WTC11 (cell line): ENCODE measurements at regions not wholly inside any gene's neighbourhood (a gene's known extent, or its start where the extent isn't known, plus 50 kb on each side); places are given as distances from the start of the nearest gene placed in this dataset.

Experiments
- ATAC-seq: fragments of 200-7000 bp; cut with Tn5 transposase; 2 replicates; pipeline ENCODE4 v1.10.0; 2021; ENCODE audit warnings: mild to moderate bottlenecking, moderate library complexity
- CTCF ChIA-PET: fragments of 300-600 bp; sonication (Branson Sonifier 250); formaldehyde crosslinking; loops from one replicate; lab custom pipeline; 2021; ENCODE audit warnings: antibody characterized with exemption; lab: Charles Lee
- POLR2A ChIA-PET: fragments of 350-600 bp; sonication (Branson Sonifier 250); formaldehyde crosslinking; loops from one replicate; lab custom pipeline; 2021; ENCODE audit warnings: antibody characterized with exemption; lab: Charles Lee
- DNase-seq: peaks from one replicate; pipeline ENCODE4 v3.0.0; 2021; ENCODE audit warnings: low spot score
- H3K27ac Mint-ChIP-seq: 2 replicates; pipeline ENCODE4 v1.8.0; 2021; ENCODE audit warnings: mixed read lengths
- H3K27me3 Mint-ChIP-seq: 2 replicates; pipeline ENCODE4 v1.8.0; 2021; ENCODE audit warnings: low read depth, mild to moderate bottlenecking, moderate library complexity, mixed read lengths
- H3K36me3 Mint-ChIP-seq: 2 replicates; pipeline ENCODE4 v1.8.0; 2021; ENCODE audit warnings: mixed read lengths
- H3K4me1 Mint-ChIP-seq: 2 replicates; pipeline ENCODE4 v1.8.0; 2022; ENCODE audit warnings: mixed read lengths
- H3K4me3 Mint-ChIP-seq: 2 replicates; pipeline ENCODE4 v1.8.0; 2021; ENCODE audit warnings: mild to moderate bottlenecking, moderate library complexity, mixed read lengths
- H3K9me3 Mint-ChIP-seq: 2 replicates; pipeline ENCODE4 v1.8.0; 2021; ENCODE audit warnings: mixed read lengths
- AR ChIP-seq: fragments of 250-450 bp; sonication (Bioruptor Pico); IDR thresholded peaks from 2 replicates; pipeline ENCODE4 v1.9.0; 2021; ENCODE audit warnings: mild to moderate bottlenecking
- ATF3 ChIP-seq: sonication (generic); formaldehyde crosslinking; conservative IDR thresholded peaks from 2 replicates; pipeline ENCODE4 v1.8.1; 2022; ENCODE audit warnings: mild to moderate bottlenecking, missing genetic modification reagents
- CREM ChIP-seq: sonication (generic); formaldehyde crosslinking; IDR thresholded peaks from 2 replicates; pipeline ENCODE4 v1.8.1; 2022; ENCODE audit warnings: mild to moderate bottlenecking, missing genetic modification reagents, moderate library complexity
- E2F5 ChIP-seq: sonication (generic); formaldehyde crosslinking; IDR thresholded peaks from 2 replicates; pipeline ENCODE4 v1.8.1; 2022; ENCODE audit warnings: mild to moderate bottlenecking, moderate library complexity, missing genetic modification reagents
- ETV6 ChIP-seq: sonication (generic); formaldehyde crosslinking; IDR thresholded peaks from 2 replicates; pipeline ENCODE4 v1.8.1; 2022; ENCODE audit warnings: mild to moderate bottlenecking, missing genetic modification reagents
- GABPB1 ChIP-seq: sonication (generic); formaldehyde crosslinking; IDR thresholded peaks from 2 replicates; pipeline ENCODE4 v1.8.1; 2023; ENCODE audit warnings: mild to moderate bottlenecking, missing genetic modification reagents
- GRHL2 ChIP-seq: fragments of 250-450 bp; sonication (Bioruptor Pico); IDR thresholded peaks from 2 replicates; pipeline ENCODE4 v1.8.0; 2022; ENCODE audit warnings: mild to moderate bottlenecking, moderate library complexity; ENCODE audit not compliant: insufficient replicate concordance, severe bottlenecking
- HMGA2 ChIP-seq: fragments of 250-450 bp; sonication (Bioruptor Pico); IDR thresholded peaks from 2 replicates; pipeline ENCODE4 v1.4.0; 2021; ENCODE audit warnings: mild to moderate bottlenecking, moderate library complexity
- MXD4 ChIP-seq: fragments of 250-450 bp; sonication (Bioruptor Pico); IDR thresholded peaks from 2 replicates; pipeline ENCODE4 v1.8.0; 2021; ENCODE audit warnings: mild to moderate bottlenecking, moderate library complexity, borderline replicate concordance
- NFE2L1 ChIP-seq: sonication (generic); formaldehyde crosslinking; IDR thresholded peaks from 2 replicates; pipeline ENCODE4 v1.8.1; 2023; ENCODE audit warnings: missing genetic modification reagents
- NFYB ChIP-seq: sonication (generic); formaldehyde crosslinking; conservative IDR thresholded peaks from 2 replicates; pipeline ENCODE4 v1.8.0; 2022; ENCODE audit warnings: low read depth, missing genetic modification reagents
- NR1H2 ChIP-seq: sonication (generic); formaldehyde crosslinking; IDR thresholded peaks from 2 replicates; pipeline ENCODE4 v1.9.0; 2021; ENCODE audit warnings: mild to moderate bottlenecking, moderate library complexity, missing genetic modification reagents
- NR2C2 ChIP-seq: sonication (generic); formaldehyde crosslinking; IDR thresholded peaks from 2 replicates; pipeline ENCODE4 v1.8.0; 2022; ENCODE audit warnings: mild to moderate bottlenecking, missing genetic modification reagents
- RORB ChIP-seq: fragments of 250-450 bp; sonication (Bioruptor Pico); IDR thresholded peaks from 2 replicates; pipeline ENCODE4 v1.9.0; 2021; ENCODE audit warnings: mild to moderate bottlenecking
- ZMAT4 ChIP-seq: fragments of 250-450 bp; sonication (Bioruptor Pico); IDR thresholded peaks from 2 replicates; pipeline ENCODE4 v1.9.0; 2021; ENCODE audit warnings: mild to moderate bottlenecking
- ZNF232 ChIP-seq: sonication (generic); formaldehyde crosslinking; IDR thresholded peaks from 2 replicates; pipeline ENCODE4 v1.8.0; 2022; ENCODE audit warnings: mild to moderate bottlenecking, missing genetic modification reagents
- ZNF396 ChIP-seq: fragments of 250-450 bp; sonication (Bioruptor Pico); IDR thresholded peaks from 2 replicates; pipeline ENCODE4 v1.8.0; 2021; ENCODE audit warnings: mild to moderate bottlenecking, moderate library complexity, borderline replicate concordance
- ZNF532 ChIP-seq: fragments of 250-450 bp; sonication (Bioruptor Pico); IDR thresholded peaks from 2 replicates; pipeline ENCODE4 v1.9.0; 2021; ENCODE audit warnings: mild to moderate bottlenecking, borderline replicate concordance
- TF ChIP-seq, protein P1 (sequence below): fragments of 250-450 bp; sonication (Bioruptor Pico); IDR thresholded peaks from 2 replicates; pipeline ENCODE4 v1.9.0; 2021; ENCODE audit warnings: moderate library complexity, mild to moderate bottlenecking, inconsistent platforms, borderline replicate concordance
- TF ChIP-seq, protein P2 (sequence below): sonication (generic); formaldehyde crosslinking; IDR thresholded peaks from 2 replicates; pipeline ENCODE4 v1.8.1; 2022; ENCODE audit warnings: missing genetic modification reagents, borderline replicate concordance
- TF ChIP-seq, protein P3 (sequence below): sonication (generic); formaldehyde crosslinking; IDR thresholded peaks from 2 replicates; pipeline ENCODE4 v1.8.0; 2022; ENCODE audit warnings: mild to moderate bottlenecking, missing genetic modification reagents
- TF ChIP-seq, protein P4 (sequence below): fragments of 200-600 bp; IDR thresholded peaks from 2 replicates; pipeline ENCODE4 v1.8.0; 2022; ENCODE audit warnings: antibody characterized with exemption

DNA sequence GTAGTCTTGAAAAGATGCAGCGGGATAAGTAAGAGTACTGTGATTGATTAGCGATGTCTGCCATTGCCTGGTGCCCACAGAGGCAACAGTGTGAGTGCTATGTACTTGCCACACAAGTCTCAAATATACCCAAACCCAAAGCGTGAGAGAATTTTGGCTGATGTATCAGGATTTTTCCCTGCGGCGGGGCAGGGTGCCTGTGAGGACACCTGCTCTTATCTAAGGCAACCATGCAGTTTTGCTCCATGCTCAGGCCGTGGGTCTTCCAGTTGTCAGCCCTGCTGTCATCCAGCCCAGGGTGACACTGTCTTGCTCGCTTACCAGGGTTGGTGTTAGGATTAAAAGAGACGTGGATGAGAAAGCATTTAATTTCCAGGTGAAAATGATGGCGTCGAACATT lies 202.7 kb downstream of the PTPRU start (continued):
- TF ChIP-seq ZNF396 (CRISPR knock-in tag): no peak

DNA sequence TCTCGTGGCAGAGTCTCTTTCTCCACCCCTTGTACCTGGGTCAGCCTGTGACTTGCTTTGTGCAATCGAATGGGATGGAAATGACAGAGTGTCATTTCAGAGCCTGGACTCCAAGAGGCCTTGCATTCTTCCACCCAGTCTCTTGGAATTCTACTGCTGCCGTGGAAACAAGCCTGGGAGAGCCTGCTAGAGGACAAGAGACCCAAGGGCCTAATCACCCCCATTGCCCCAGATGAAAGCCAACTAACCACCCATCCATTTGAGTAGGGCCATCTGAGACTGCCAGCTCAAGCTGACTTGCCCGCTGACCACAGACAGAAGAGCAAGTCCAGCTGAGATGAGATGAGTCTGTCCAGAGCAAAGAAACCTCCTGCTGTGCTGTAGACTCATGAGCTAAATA lies 201.6 kb downstream of the PTPRU start:
- POLR2A ChIA-PET: no interaction called here
- no peak overlapping the region for H3K4me3 Mint-ChIP-seq
- TF ChIP-seq, protein P1, sequence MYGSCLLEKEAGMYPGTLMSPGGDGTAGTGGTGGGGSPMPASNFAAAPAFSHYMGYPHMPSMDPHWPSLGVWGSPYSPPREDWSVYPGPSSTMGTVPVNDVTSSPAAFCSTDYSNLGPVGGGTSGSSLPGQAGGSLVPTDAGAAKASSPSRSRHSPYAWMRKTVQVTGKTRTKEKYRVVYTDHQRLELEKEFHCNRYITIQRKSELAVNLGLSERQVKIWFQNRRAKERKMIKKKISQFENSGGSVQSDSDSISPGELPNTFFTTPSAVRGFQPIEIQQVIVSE: no peak
- TF ChIP-seq NFYB: no peak
- TF ChIP-seq NR1H2: no peak
- TF ChIP-seq, protein P2, sequence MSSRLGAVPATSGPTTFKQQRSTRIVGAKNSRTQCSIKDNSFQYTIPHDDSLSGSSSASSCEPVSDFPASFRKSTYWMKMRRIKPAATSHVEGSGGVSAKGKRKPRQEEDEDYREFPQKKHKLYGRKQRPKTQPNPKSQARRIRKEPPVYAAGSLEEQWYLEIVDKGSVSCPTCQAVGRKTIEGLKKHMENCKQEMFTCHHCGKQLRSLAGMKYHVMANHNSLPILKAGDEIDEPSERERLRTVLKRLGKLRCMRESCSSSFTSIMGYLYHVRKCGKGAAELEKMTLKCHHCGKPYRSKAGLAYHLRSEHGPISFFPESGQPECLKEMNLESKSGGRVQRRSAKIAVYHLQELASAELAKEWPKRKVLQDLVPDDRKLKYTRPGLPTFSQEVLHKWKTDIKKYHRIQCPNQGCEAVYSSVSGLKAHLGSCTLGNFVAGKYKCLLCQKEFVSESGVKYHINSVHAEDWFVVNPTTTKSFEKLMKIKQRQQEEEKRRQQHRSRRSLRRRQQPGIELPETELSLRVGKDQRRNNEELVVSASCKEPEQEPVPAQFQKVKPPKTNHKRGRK (CRISPR knock-in tag): no peak
- no peak for TF ChIP-seq HMGA2 (CRISPR knock-in tag)
- no peak for TF ChIP-seq GRHL2
- TF ChIP-seq MXD4: no peak
- no peak for TF ChIP-seq RORB
- TF ChIP-seq ZMAT4: no peak
- TF ChIP-seq ETV6 (CRISPR knock-in tag): no peak
- no peak for TF ChIP-seq E2F5 (CRISPR knock-in tag)
- TF ChIP-seq NFE2L1 (CRISPR knock-in tag): no peak
- no peak for TF ChIP-seq ZNF232 (CRISPR knock-in tag)
- no peak for TF ChIP-seq NR2C2
- no peak for TF ChIP-seq ZNF532
- peaks cover 22% of the 10 kb centered on the region for H3K4me1 Mint-ChIP-seq
- no peaks in the 10 kb centered on the region for H3K9me3 Mint-ChIP-seq
- no peaks in the 10 kb centered on the region for H3K27me3 Mint-ChIP-seq
- no peak for DNase-seq
- CTCF ChIA-PET: interaction anchor here (2.1 kb wide), 1 partner anchor 12 kb away, joined by 7 read pairs; no protein-coding TSS in a partner anchor
- no peaks in the 10 kb centered on the region for H3K36me3 Mint-ChIP-seq
- H3K27ac Mint-ChIP-seq: no peak overlapping the region
- ATAC-seq: no peak

GRCh38 chr1:29436181-29436785 lies 200.0 kb downstream of the PTPRU start:
- H3K27me3 Mint-ChIP-seq: peaks cover 3% of the 10 kb centered on the region; the same call in 1 of the 2 replicates
- no peak overlapping the region for H3K27ac Mint-ChIP-seq
- no peak for DNase-seq
- peaks cover 6% of the 10 kb centered on the region for H3K36me3 Mint-ChIP-seq
- CTCF ChIA-PET: interaction anchor here (1.2 kb wide), 1 partner anchor 104 kb away, joined by 3 read pairs; no protein-coding TSS in a partner anchor
- peaks cover 7% of the 10 kb centered on the region for H3K9me3 Mint-ChIP-seq
- TF ChIP-seq GABPB1 (CRISPR knock-in tag) (no peak), CREM (CRISPR knock-in tag) (no peak), AR (CRISPR knock-in tag) (no peak), ATF3 (CRISPR knock-in tag) (no peak)
- TF ChIP-seq, protein P3, sequence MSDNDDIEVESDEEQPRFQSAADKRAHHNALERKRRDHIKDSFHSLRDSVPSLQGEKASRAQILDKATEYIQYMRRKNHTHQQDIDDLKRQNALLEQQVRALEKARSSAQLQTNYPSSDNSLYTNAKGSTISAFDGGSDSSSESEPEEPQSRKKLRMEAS: no peak
- TF ChIP-seq, protein P4, sequence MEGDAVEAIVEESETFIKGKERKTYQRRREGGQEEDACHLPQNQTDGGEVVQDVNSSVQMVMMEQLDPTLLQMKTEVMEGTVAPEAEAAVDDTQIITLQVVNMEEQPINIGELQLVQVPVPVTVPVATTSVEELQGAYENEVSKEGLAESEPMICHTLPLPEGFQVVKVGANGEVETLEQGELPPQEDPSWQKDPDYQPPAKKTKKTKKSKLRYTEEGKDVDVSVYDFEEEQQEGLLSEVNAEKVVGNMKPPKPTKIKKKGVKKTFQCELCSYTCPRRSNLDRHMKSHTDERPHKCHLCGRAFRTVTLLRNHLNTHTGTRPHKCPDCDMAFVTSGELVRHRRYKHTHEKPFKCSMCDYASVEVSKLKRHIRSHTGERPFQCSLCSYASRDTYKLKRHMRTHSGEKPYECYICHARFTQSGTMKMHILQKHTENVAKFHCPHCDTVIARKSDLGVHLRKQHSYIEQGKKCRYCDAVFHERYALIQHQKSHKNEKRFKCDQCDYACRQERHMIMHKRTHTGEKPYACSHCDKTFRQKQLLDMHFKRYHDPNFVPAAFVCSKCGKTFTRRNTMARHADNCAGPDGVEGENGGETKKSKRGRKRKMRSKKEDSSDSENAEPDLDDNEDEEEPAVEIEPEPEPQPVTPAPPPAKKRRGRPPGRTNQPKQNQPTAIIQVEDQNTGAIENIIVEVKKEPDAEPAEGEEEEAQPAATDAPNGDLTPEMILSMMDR: no peak
- no peak for ATAC-seq
- H3K4me1 Mint-ChIP-seq: peaks cover 16% of the 10 kb centered on the region
- no peak overlapping the region for H3K4me3 Mint-ChIP-seq
- POLR2A ChIA-PET: no interaction called here
